Dedifferentiated amniotic fluid mesenchymal stem cell (primary cell): ENCODE measurements at regions not wholly inside any gene's neighbourhood (a gene's known extent, or its start where the extent isn't known, plus 50 kb on each side); places are given as distances from the start of the nearest gene placed in this dataset.
"Not testable (repeated sequence)": the region's sequence is repeated elsewhere in the genome, so short reads cannot be mapped to it uniquely, and the experiment has no call there.

Experiments
- DNase-seq: peaks from one replicate; pipeline ENCODE4 v3.0.0-alpha.2; 2016; ENCODE audit errors: extremely low spot score

- DNase-seq: no peak
Measured at GRCh38 chr4:111267786-111268185, 644.9 kb upstream of the PITX2 start.

GRCh38 chr4:111268769-111269414, 646.0 kb upstream of the PITX2 start:
- DNase-seq: peak; percentile 51

- no peak for DNase-seq
Measured at GRCh38 chr4:111269439-111269838, 646.6 kb upstream of the PITX2 start.

- DNase-seq: no peak
Measured at GRCh38 chr4:111274060-111274459, 651.2 kb upstream of the PITX2 start.

GRCh38 chr4:111274486-111274885, 651.6 kb upstream of the PITX2 start:
- DNase-seq: peak; percentile 73

GRCh38 chr4:111281219-111281618, 658.3 kb upstream of the PITX2 start:
- DNase-seq: no peak

- DNase-seq: no peak
Measured at GRCh38 chr4:111282035-111282434, 659.2 kb upstream of the PITX2 start.

- no peak for DNase-seq
Measured at GRCh38 chr4:111283066-111283677, 660.3 kb upstream of the PITX2 start.

GRCh38 chr4:111296466-111296865, 673.6 kb upstream of the PITX2 start:
- no peak for DNase-seq

GRCh38 chr4:111303806-111304205, 680.9 kb upstream of the PITX2 start:
- no peak for DNase-seq

GRCh38 chr4:111323496-111323895, 700.6 kb upstream of the PITX2 start:
- peak; percentile 68 for DNase-seq

GRCh38 chr4:111323916-111324315, 701.0 kb upstream of the PITX2 start:
- DNase-seq: no peak

GRCh38 chr4:111326450-111326849, 703.6 kb upstream of the PITX2 start:
- DNase-seq: no peak

GRCh38 chr4:111330786-111331185, 707.9 kb upstream of the PITX2 start:
- DNase-seq: no peak

GRCh38 chr4:111334361-111334760, 711.5 kb upstream of the PITX2 start:
- DNase-seq: no peak

GRCh38 chr4:111337186-111337876, 714.5 kb upstream of the PITX2 start:
- not testable (repeated sequence) for DNase-seq

GRCh38 chr4:111359602-111360001, 736.7 kb upstream of the PITX2 start:
- no peak for DNase-seq

GRCh38 chr4:111360906-111361305, 738.0 kb upstream of the PITX2 start:
- no peak for DNase-seq

GRCh38 chr4:111362941-111363361, 740.1 kb upstream of the PITX2 start:
- no peak for DNase-seq

GRCh38 chr4:111377880-111378279, 755.0 kb upstream of the PITX2 start:
- not testable (repeated sequence) for DNase-seq

GRCh38 chr4:111388561-111388960, 756.7 kb upstream of the FAM241A start:
- no peak for DNase-seq

GRCh38 chr4:111391829-111392228, 753.4 kb upstream of the FAM241A start:
- DNase-seq: no peak

- no peak for DNase-seq
Measured at GRCh38 chr4:111393781-111394180, 751.5 kb upstream of the FAM241A start.
